ENCODE measurements at regions not wholly inside any gene's neighbourhood (a gene's known extent, or its start where the extent isn't known, plus 50 kb on each side); places are given as distances from the start of the nearest gene placed in this dataset.

DNA sequence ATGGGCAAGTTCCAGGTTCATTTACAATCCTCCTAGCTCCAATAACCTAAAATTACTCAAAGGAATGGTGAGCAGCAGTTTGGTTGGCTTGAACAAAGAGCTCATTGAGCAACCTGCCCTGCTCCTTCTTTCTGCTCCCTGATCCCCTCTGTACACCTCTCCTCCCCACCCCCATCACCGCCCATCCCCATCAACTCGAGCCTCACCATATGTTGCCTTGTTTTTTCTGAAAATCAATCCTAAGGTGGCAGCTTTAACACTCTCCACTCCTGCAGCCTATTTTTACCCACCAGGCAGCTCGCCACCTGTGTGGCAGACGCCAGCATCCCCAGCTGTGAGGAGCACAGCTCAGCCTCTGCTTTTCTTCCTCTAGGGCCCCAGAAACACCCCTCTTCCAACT, 533.4 kb upstream of the BRINP1 start:
- Histone ChIP-seq H3K36me3 (ENCODE audit: control insufficient read depth, insufficient read depth, low read length) (no peaks in the 10 kb centered on the region), H3K4me3 (ENCODE audit: low read depth, low read length) (no peak overlapping the region), H3K4me1 (no peaks in the 10 kb centered on the region), H3K27me3 (replicated peaks; ENCODE audit: control insufficient read depth, insufficient read depth, low read length) (no peaks in the 10 kb centered on the region), H3K9me3 (no peaks in the 10 kb centered on the region)
- POLR2A ChIA-PET, result no interaction called here
- H3K27me3 Mint-ChIP-seq (ENCODE audit: insufficient read depth, unreplicated experiment), result peaks cover 5% of the 10 kb centered on the region
- H3K4me3 Mint-ChIP-seq (ENCODE audit: unreplicated experiment), result no peak overlapping the region
- no peak for DNase-seq
- H3K4me1 Mint-ChIP-seq (ENCODE audit: low read depth, unreplicated experiment), result no peaks in the 10 kb centered on the region
- peaks cover 7% of the 10 kb centered on the region for H3K9me3 Mint-ChIP-seq (ENCODE audit: unreplicated experiment)
- H3K36me3 Mint-ChIP-seq (ENCODE audit: insufficient read depth, unreplicated experiment), result no peaks in the 10 kb centered on the region
- intact Hi-C loops (cut with micrococcal nuclease; ENCODE audit: unreplicated experiment), result no loop called here
- CTCF ChIA-PET, result no interaction called here
- BruUV-seq (replicated peaks), result no TSS peak
- no peak overlapping the region for H3K27ac Mint-ChIP-seq (ENCODE audit: unreplicated experiment)
- TF ChIP-seq, protein P1, sequence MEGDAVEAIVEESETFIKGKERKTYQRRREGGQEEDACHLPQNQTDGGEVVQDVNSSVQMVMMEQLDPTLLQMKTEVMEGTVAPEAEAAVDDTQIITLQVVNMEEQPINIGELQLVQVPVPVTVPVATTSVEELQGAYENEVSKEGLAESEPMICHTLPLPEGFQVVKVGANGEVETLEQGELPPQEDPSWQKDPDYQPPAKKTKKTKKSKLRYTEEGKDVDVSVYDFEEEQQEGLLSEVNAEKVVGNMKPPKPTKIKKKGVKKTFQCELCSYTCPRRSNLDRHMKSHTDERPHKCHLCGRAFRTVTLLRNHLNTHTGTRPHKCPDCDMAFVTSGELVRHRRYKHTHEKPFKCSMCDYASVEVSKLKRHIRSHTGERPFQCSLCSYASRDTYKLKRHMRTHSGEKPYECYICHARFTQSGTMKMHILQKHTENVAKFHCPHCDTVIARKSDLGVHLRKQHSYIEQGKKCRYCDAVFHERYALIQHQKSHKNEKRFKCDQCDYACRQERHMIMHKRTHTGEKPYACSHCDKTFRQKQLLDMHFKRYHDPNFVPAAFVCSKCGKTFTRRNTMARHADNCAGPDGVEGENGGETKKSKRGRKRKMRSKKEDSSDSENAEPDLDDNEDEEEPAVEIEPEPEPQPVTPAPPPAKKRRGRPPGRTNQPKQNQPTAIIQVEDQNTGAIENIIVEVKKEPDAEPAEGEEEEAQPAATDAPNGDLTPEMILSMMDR (IDR thresholded peaks at IDR 0.05; ENCODE audit: insufficient read depth in 1 of 2, low read depth in 1 of 2, low read length in 1 of 2, severe bottlenecking in 1 of 2, unreplicated experiment in 1 of 2), result no peak

DNA sequence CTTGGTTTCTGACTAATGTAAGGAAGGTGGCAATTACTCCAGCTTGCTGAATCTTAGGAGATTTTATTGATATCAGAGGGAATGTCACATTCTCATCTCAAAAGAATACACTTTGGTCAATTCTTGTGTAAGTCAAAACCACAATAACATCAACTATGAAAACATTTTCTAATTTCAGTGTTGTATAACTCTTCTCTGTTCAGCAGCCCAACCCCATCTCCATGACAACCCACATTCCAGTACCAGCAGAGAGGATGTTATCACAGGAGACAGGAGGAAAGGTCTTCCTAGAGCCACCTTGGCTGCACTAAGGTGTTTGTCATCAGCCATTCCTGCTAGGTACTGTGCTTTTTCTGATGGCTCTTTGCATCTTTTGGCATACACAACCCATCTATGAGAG, 529.1 kb upstream of the BRINP1 start:
- POLR2A ChIA-PET, result no interaction called here
- DNase-seq, result no peak
- BruUV-seq (replicated peaks), result no TSS peak
- Histone ChIP-seq H3K4me1 (no peaks in the 10 kb centered on the region), H3K4me3 (ENCODE audit: low read depth, low read length) (no peak overlapping the region), H3K36me3 (ENCODE audit: control insufficient read depth, insufficient read depth, low read length) (no peaks in the 10 kb centered on the region), H3K9me3 (no peaks in the 10 kb centered on the region), H3K27me3 (replicated peaks; ENCODE audit: control insufficient read depth, insufficient read depth, low read length) (0 out of 2 replicates have a peak, but pooled peaks cover 1% of the 10 kb centered on the region)
- CTCF ChIA-PET, result no interaction called here
- no peaks in the 10 kb centered on the region for H3K36me3 Mint-ChIP-seq (ENCODE audit: insufficient read depth, unreplicated experiment)
- H3K9me3 Mint-ChIP-seq (ENCODE audit: unreplicated experiment), result no peaks in the 10 kb centered on the region
- no peak overlapping the region for H3K27ac Mint-ChIP-seq (ENCODE audit: unreplicated experiment)
- intact Hi-C loops (cut with micrococcal nuclease; ENCODE audit: unreplicated experiment), result no loop called here
- peaks cover 6% of the 10 kb centered on the region for H3K27me3 Mint-ChIP-seq (ENCODE audit: insufficient read depth, unreplicated experiment)
- TF ChIP-seq, protein P1 (IDR thresholded peaks at IDR 0.05; ENCODE audit: insufficient read depth in 1 of 2, low read depth in 1 of 2, low read length in 1 of 2, severe bottlenecking in 1 of 2, unreplicated experiment in 1 of 2), result no peak
- no peaks in the 10 kb centered on the region for H3K4me1 Mint-ChIP-seq (ENCODE audit: low read depth, unreplicated experiment)
- no peak overlapping the region for H3K4me3 Mint-ChIP-seq (ENCODE audit: unreplicated experiment)

DNA sequence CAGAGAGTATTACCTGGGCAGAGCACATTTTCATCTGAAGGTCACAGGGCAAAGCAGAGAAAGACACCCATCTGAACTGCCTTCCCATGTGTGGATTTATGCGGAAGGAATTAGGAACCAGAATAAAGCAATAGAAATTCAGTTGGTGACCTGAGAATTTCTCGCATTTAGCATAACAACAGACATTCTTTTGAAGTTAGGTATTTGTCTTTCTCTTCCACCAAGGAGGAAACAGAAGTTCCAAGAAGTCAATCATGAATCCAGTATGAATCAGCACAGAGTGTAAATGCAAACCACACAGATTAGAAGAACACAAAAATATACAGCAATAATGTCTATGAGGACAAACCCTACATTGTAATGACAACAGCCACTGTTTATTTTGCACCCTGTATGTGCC, 515.2 kb upstream of the BRINP1 start:
- POLR2A ChIA-PET, result no interaction called here
- CTCF ChIA-PET, result no interaction called here
- no TSS peak for BruUV-seq (replicated peaks)
- H3K36me3 Mint-ChIP-seq (ENCODE audit: insufficient read depth, unreplicated experiment), result no peaks in the 10 kb centered on the region
- intact Hi-C loops (cut with micrococcal nuclease; ENCODE audit: unreplicated experiment), result no loop called here
- no peak overlapping the region for H3K27ac Mint-ChIP-seq (ENCODE audit: unreplicated experiment)
- no peak for DNase-seq
- H3K9me3 ChIP-seq, result no peaks in the 10 kb centered on the region
- H3K9me3 Mint-ChIP-seq (ENCODE audit: unreplicated experiment), result no peaks in the 10 kb centered on the region
- H3K36me3 ChIP-seq (ENCODE audit: control insufficient read depth, insufficient read depth, low read length), result no peaks in the 10 kb centered on the region
- H3K4me1 Mint-ChIP-seq (ENCODE audit: low read depth, unreplicated experiment), result no peaks in the 10 kb centered on the region
- no peaks in the 10 kb centered on the region for H3K27me3 ChIP-seq (replicated peaks; ENCODE audit: control insufficient read depth, insufficient read depth, low read length)
- peaks cover 7% of the 10 kb centered on the region for H3K27me3 Mint-ChIP-seq (ENCODE audit: insufficient read depth, unreplicated experiment)
- TF ChIP-seq, protein P1 (IDR thresholded peaks at IDR 0.05; ENCODE audit: insufficient read depth in 1 of 2, low read depth in 1 of 2, low read length in 1 of 2, severe bottlenecking in 1 of 2, unreplicated experiment in 1 of 2), result no peak
- H3K4me1 ChIP-seq, result no peaks in the 10 kb centered on the region
- H3K4me3 ChIP-seq (ENCODE audit: low read depth, low read length), result no peak overlapping the region
- no peak overlapping the region for H3K4me3 Mint-ChIP-seq (ENCODE audit: unreplicated experiment)
